Body of pancreas (tissue), 4 donors: ENCODE measurements at regions not wholly inside any gene's neighbourhood (a gene's known extent, or its start where the extent isn't known, plus 50 kb on each side); places are given as distances from the start of the nearest gene placed in this dataset.

Source experiments
- CTCF ChIP-seq, 7 experiments: fragments of 450-650 bp in 4 of 7; fragments of 200-600 bp in 3 of 7; sonication (generic) in 3 of 7; IDR thresholded peaks; one replicate each; pipeline ENCODE4 v1.5.1; 2016 to 2019; ENCODE audit warnings: antibody characterized with exemption in 7 of 7
- POLR2A ChIP-seq, 3 donors: fragments of 450-650 bp; IDR thresholded peaks; one replicate each; pipeline ENCODE4 v1.6.1; 2016; ENCODE audit warnings: antibody characterized with exemption in 3 of 3, mild to moderate bottlenecking in 2 of 3

GRCh38 chr15:96424674-96425073 lies 94.2 kb downstream of the NR2F2 start:
- TF ChIP-seq POLR2A (IDR thresholded peaks at IDR 0.05): no peak
- TF ChIP-seq CTCF (IDR thresholded peaks at IDR 0.05): no peak
